ENCODE measurements at regions not wholly inside any gene's neighbourhood (a gene's known extent, or its start where the extent isn't known, plus 50 kb on each side); places are given as distances from the start of the nearest gene placed in this dataset.

DNA sequence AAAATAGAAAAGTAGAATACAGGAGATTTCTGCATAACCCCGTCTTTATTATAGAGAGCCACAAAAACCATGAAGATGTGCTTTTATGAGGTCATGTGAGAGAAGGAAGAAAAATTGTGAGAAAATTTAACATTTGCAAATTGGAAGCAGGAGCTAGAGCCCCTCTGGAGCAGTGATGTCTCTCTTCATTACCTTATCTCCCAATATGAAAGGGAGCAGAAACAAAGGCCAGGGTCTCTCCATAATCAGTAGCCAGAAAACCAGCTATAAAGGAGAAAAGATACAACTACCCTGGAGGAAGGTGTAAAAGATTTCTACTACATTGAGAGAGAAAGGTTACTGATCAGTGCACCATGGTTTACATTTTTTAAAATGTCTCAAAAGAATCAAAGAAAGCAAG lies 53.2 kb upstream of the ITGA1 start:
- DNase-seq: no peak

DNA sequence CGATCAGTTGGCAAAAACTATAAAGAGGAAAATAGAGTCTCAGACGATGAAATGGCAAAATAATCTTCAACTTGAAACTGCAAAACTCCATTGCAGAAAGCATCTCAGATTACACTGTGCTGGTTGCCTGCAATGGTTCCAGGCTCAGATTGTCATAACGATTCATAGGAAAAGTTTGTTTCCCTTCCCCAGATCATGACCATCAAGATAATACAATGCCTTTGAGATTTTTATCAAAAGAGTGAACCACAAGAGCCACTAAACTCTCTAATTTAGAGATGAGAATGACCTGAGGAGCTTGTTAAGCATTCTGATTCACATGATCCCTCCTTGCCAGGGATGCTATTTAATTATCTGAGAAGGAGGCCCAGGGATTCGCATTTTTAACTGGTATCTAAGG lies 52.6 kb upstream of the ITGA1 start:
- DNase-seq: no peak

Data from CD4-positive, alpha-beta T cell treated with Interleukin-15 for 1 hour (primary cell).